ENCODE measurements at regions not wholly inside any gene's neighbourhood (a gene's known extent, or its start where the extent isn't known, plus 50 kb on each side); places are given as distances from the start of the nearest gene placed in this dataset.

- H4K20me1 ChIP-seq (ENCODE audit: insufficient read depth, low read length), result no peaks in the 10 kb centered on the region
- 3% methylated on average over 2 of the region's 2 CpGs for WGBS (ENCODE audit: low lambda C conversion rate)
- peak; percentile 93 for FAIRE-seq
- no peaks in the 10 kb centered on the region for H3K9me3 ChIP-seq (ENCODE audit: low read length)
- peak overlapping the region; percentile 85 for H3K4me2 ChIP-seq (ENCODE audit: low read depth, low read length)
- intact Hi-C loops (cut with micrococcal nuclease; ENCODE audit: unreplicated experiment) (loop anchor here (10.0 kb wide), 1 partner anchor 349 kb away; no protein-coding TSS in a partner anchor), in situ Hi-C loops (cut with HindIII; ENCODE audit: extremely low pct_ligation_motif_present, low pct_unique_long_range_greater_than_20kb) (no loop called here)
- H3K36me3 ChIP-seq (replicated peaks in 1 of 2; ENCODE audit: control insufficient read depth in 1 of 2, insufficient read depth in 2 of 2, low read length in 2 of 2), result no peaks in the 10 kb centered on the region
- peak overlapping the region; percentile 91 for H3K27ac ChIP-seq (ENCODE audit: extremely low read length, insufficient read depth, low read length)
- peak overlapping the region in 2 of 3 experiments; percentile 31 to 42; a peak in 2 of 6 replicates for H3K4me3 ChIP-seq (replicated peaks in 1 of 3; ENCODE audit: insufficient read depth in 1 of 3, low read depth in 2 of 3, low read length in 3 of 3)
- ATAC-seq, result peak; percentile 94
- POLR2A ChIA-PET, result no interaction called here
- no peaks in the 10 kb centered on the region for H3K27me3 ChIP-seq (ENCODE audit: control insufficient read depth in 1 of 2, insufficient read depth in 2 of 2, low read length in 2 of 2)
- CTCF ChIA-PET (ENCODE audit: low intra/inter-chr PET ratio, low total read pairs), result no interaction called here
- no TSS peak for BruUV-seq (replicated peaks)
- peak; percentile 91 for DNase-seq (ENCODE audit: low spot score)
- H2AFZ ChIP-seq (ENCODE audit: low read length), result no peak overlapping the region
- H3K4me1 ChIP-seq (ENCODE audit: insufficient read depth, low read length), result peaks cover 82% of the 10 kb centered on the region
- H3K9ac ChIP-seq (ENCODE audit: insufficient read depth, low read depth, low read length), result peak overlapping the region; percentile 33; the same call in 1 of the 2 replicates
- H3K79me2 ChIP-seq (ENCODE audit: insufficient read depth, low read length), result no peaks in the 10 kb centered on the region
- TF ChIP-seq, protein P1, sequence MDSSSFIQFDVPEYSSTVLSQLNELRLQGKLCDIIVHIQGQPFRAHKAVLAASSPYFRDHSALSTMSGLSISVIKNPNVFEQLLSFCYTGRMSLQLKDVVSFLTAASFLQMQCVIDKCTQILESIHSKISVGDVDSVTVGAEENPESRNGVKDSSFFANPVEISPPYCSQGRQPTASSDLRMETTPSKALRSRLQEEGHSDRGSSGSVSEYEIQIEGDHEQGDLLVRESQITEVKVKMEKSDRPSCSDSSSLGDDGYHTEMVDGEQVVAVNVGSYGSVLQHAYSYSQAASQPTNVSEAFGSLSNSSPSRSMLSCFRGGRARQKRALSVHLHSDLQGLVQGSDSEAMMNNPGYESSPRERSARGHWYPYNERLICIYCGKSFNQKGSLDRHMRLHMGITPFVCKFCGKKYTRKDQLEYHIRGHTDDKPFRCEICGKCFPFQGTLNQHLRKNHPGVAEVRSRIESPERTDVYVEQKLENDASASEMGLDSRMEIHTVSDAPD (CRISPR knock-in tag; IDR thresholded peaks at IDR 0.05), result no peak
- TF ChIP-seq BRF2 (CRISPR knock-in tag; IDR thresholded peaks at IDR 0.05) (no peak), BATF2 (CRISPR knock-in tag; IDR thresholded peaks at IDR 0.05) (no peak), ZSCAN22 (CRISPR knock-in tag; IDR thresholded peaks at IDR 0.05) (no peak), NR2F2 (IDR thresholded peaks at IDR 0.05; ENCODE audit: borderline replicate concordance, low read depth) (no peak), NR2F1 (CRISPR knock-in tag; IDR thresholded peaks at IDR 0.05) (no peak), KLF9 (CRISPR knock-in tag; IDR thresholded peaks at IDR 0.05; ENCODE audit: low read depth) (0 out of 2 replicates have a peak, but pooled peaks have one; percentile 62), GFI1 (CRISPR knock-in tag; IDR thresholded peaks at IDR 0.05; ENCODE audit: borderline replicate concordance) (no peak), RFX3 (CRISPR knock-in tag; IDR thresholded peaks at IDR 0.05) (no peak)
- TF ChIP-seq, protein P2, sequence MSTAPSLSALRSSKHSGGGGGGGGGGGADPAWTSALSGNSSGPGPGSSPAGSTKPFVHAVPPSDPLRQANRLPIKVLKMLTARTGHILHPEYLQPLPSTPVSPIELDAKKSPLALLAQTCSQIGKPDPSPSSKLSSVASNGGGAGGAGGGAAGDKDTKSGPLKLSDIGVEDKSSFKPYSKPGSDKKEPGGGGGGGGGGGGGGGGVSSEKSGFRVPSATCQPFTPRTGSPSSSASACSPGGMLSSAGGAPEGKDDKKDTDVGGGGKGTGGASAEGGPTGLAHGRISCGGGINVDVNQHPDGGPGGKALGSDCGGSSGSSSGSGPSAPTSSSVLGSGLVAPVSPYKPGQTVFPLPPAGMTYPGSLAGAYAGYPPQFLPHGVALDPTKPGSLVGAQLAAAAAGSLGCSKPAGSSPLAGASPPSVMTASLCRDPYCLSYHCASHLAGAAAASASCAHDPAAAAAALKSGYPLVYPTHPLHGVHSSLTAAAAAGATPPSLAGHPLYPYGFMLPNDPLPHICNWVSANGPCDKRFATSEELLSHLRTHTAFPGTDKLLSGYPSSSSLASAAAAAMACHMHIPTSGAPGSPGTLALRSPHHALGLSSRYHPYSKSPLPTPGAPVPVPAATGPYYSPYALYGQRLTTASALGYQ (CRISPR knock-in tag; IDR thresholded peaks at IDR 0.05), result peak; percentile 74
- TF ChIP-seq, protein P3, sequence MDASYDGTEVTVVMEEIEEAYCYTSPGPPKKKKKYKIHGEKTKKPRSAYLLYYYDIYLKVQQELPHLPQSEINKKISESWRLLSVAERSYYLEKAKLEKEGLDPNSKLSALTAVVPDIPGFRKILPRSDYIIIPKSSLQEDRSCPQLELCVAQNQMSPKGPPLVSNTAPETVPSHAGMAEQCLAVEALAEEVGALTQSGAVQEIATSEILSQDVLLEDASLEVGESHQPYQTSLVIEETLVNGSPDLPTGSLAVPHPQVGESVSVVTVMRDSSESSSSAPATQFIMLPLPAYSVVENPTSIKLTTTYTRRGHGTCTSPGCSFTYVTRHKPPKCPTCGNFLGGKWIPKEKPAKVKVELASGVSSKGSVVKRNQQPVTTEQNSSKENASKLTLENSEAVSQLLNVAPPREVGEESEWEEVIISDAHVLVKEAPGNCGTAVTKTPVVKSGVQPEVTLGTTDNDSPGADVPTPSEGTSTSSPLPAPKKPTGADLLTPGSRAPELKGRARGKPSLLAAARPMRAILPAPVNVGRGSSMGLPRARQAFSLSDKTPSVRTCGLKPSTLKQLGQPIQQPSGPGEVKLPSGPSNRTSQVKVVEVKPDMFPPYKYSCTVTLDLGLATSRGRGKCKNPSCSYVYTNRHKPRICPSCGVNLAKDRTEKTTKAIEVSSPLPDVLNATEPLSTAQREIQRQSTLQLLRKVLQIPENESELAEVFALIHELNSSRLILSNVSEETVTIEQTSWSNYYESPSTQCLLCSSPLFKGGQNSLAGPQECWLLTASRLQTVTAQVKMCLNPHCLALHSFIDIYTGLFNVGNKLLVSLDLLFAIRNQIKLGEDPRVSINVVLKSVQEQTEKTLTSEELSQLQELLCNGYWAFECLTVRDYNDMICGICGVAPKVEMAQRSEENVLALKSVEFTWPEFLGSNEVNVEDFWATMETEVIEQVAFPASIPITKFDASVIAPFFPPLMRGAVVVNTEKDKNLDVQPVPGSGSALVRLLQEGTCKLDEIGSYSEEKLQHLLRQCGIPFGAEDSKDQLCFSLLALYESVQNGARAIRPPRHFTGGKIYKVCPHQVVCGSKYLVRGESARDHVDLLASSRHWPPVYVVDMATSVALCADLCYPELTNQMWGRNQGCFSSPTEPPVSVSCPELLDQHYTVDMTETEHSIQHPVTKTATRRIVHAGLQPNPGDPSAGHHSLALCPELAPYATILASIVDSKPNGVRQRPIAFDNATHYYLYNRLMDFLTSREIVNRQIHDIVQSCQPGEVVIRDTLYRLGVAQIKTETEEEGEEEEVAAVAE (CRISPR knock-in tag; IDR thresholded peaks at IDR 0.05; ENCODE audit: borderline replicate concordance), result 0 out of 2 replicates have a peak, but pooled peaks have one; percentile 42
- TF ChIP-seq, protein P4, sequence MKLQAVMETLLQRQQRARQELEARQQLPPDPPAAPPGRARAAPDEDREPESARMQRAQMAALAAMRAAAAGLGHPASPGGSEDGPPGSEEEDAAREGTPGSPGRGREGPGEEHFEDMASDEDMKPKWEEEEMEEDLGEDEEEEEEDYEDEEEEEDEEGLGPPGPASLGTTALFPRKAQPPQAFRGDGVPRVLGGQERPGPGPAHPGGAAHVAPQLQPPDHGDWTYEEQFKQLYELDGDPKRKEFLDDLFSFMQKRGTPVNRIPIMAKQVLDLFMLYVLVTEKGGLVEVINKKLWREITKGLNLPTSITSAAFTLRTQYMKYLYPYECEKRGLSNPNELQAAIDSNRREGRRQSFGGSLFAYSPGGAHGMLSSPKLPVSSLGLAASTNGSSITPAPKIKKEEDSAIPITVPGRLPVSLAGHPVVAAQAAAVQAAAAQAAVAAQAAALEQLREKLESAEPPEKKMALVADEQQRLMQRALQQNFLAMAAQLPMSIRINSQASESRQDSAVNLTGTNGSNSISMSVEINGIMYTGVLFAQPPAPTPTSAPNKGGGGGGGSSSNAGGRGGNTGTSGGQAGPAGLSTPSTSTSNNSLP (IDR thresholded peaks at IDR 0.05; ENCODE audit: low read depth, low read length), result peak; percentile 54
These were observed 133.9 kb upstream of the SPEF2 start for GRCh38 chr5:35483780-35484179.

Measured in HepG2 (cell line).